CD4-positive, alpha-beta T cell (primary cell): ENCODE measurements at regions not wholly inside any gene's neighbourhood (a gene's known extent, or its start where the extent isn't known, plus 50 kb on each side); places are given as distances from the start of the nearest gene placed in this dataset.

Experiments used
- ATAC-seq: fragments of 200-7000 bp; cut with Tn5 transposase; one replicate; pipeline ENCODE4 v1.10.0; 2022; ENCODE audit warnings: mild to moderate bottlenecking; ENCODE audit not compliant: poor library complexity
- CTCF ChIA-PET: fragments of 350-600 bp; sonication (Branson Sonifier 250); formaldehyde crosslinking; loops from one replicate; lab custom pipeline; 2021; ENCODE audit warnings: antibody characterized with exemption, inconsistent platforms; lab: Charles Lee
- POLR2A ChIA-PET: fragments of 350-600 bp; sonication (Branson Sonifier 250); formaldehyde crosslinking; loops from one replicate; lab custom pipeline; 2021; ENCODE audit warnings: antibody characterized with exemption, inconsistent platforms; lab: Charles Lee
- DNase-seq, 14 experiments: peaks; one replicate each; pipeline ENCODE4 v3.0.0-alpha.2; 2013 to 2020; ENCODE audit warnings: mixed read lengths in 2 of 14
- H3K27ac ChIP-seq, 2 donors: one replicate each; pipeline versions ENCODE4 v1.5.1 to v1.7.0; 2013; ENCODE audit warnings: low read length in 2 of 2, low read depth in 1 of 2, mild to moderate bottlenecking in 1 of 2
- H3K27me3 ChIP-seq, 2 experiments: 1 replicate in 1 of 2; 2 replicates in 1 of 2; pipeline versions ENCODE4 v1.6.1 to v1.7.0; 2013; ENCODE audit warnings: low read length in 2 of 2, control low read depth in 1 of 2, mild to moderate bottlenecking in 1 of 2, moderate library complexity in 1 of 2; ENCODE audit not compliant: insufficient read depth in 2 of 2, control insufficient read depth in 1 of 2
- H3K36me3 ChIP-seq: one replicate; pipeline ENCODE4 v1.6.1; 2013; ENCODE audit warnings: low read length, control low read depth; ENCODE audit not compliant: insufficient read depth
- H3K4me1 ChIP-seq: one replicate; pipeline ENCODE4 v1.6.1; 2013; ENCODE audit warnings: low read length, control low read depth; ENCODE audit not compliant: insufficient read depth
- H3K4me3 ChIP-seq: one replicate; pipeline ENCODE4 v1.5.1; 2013; ENCODE audit warnings: mild to moderate bottlenecking, low read length, moderate library complexity
- H3K9me3 ChIP-seq, 2 experiments: 1 replicate in 1 of 2; 2 replicates in 1 of 2; pipeline versions ENCODE4 v1.6.1 to v1.7.0; 2013; ENCODE audit warnings: low read length in 2 of 2, mild to moderate bottlenecking in 2 of 2, control low read depth in 1 of 2, moderate library complexity in 1 of 2; ENCODE audit not compliant: control insufficient read depth in 1 of 2, insufficient read depth in 1 of 2
- H3K27ac Mint-ChIP-seq: one replicate; pipeline ENCODE4 v1.8.0; 2020; ENCODE audit warnings: mixed read lengths
- H3K27me3 Mint-ChIP-seq: one replicate; pipeline ENCODE4 v1.8.0; 2021; ENCODE audit warnings: mixed read lengths
- H3K36me3 Mint-ChIP-seq: one replicate; pipeline ENCODE4 v1.8.0; 2021; ENCODE audit warnings: low read depth, mixed read lengths
- H3K4me1 Mint-ChIP-seq: one replicate; pipeline ENCODE4 v1.8.0; 2021; ENCODE audit warnings: low read depth, mixed read lengths
- H3K4me3 Mint-ChIP-seq: one replicate; pipeline ENCODE4 v1.8.0; 2020; ENCODE audit warnings: mild to moderate bottlenecking, mixed read lengths
- H3K9me3 Mint-ChIP-seq: one replicate; pipeline ENCODE4 v1.8.0; 2020; ENCODE audit warnings: mixed read lengths
- intact Hi-C, 2 experiments: fragments of 100-400 bp; cut with DNase I in 1 of 2; cut with micrococcal nuclease in 1 of 2; formaldehyde crosslinking; loops; one replicate each; pipeline versions ENCODE4 v1.15.1 to v1.9.0; 2023 to 2025; cut with DNase I, micrococcal nuclease
- TF ChIP-seq, protein P1 (sequence below): fragments of 200-600 bp; IDR thresholded peaks from one replicate; pipeline ENCODE4 v1.8.0; 2022; ENCODE audit warnings: antibody characterized with exemption, mild to moderate bottlenecking

DNA sequence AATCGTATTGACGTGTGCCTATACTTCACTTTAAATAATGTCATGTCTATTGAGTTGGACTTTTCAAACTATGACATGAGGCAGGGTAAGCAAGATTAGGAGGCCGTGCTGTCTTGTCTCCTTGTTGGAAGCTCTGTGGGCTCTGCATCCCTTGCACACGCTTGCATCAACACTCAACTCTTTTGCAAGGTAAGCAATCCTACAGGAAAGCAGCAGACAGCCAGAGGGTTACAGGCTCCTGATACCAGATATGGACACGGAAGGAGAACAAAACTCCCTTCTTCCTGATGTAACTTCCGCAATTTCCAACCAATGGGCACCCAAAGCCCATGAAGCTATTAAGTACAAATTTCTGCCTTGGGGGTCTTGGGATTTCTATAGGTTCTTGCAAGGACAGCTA is 1520.7 kb upstream of the B3GALT2 start:
- Mint-ChIP-seq H3K4me1 (no peaks in the 10 kb centered on the region), H3K9me3 (no peaks in the 10 kb centered on the region), H3K27me3 (no peaks in the 10 kb centered on the region), H3K36me3 (no peaks in the 10 kb centered on the region), H3K27ac (no peak overlapping the region), H3K4me3 (no peak overlapping the region)
- H3K27ac ChIP-seq: no peak overlapping the region
- ATAC-seq: no peak
- POLR2A ChIA-PET: no interaction called here
- CTCF ChIA-PET: no interaction called here
- no peaks in the 10 kb centered on the region for H3K4me1 ChIP-seq
- H3K9me3 ChIP-seq: no peaks in the 10 kb centered on the region
- H3K4me3 ChIP-seq: no peak overlapping the region
- intact Hi-C loops: no loop called here
- no peak for DNase-seq
- H3K27me3 ChIP-seq: no peaks in the 10 kb centered on the region
- TF ChIP-seq, protein P1, sequence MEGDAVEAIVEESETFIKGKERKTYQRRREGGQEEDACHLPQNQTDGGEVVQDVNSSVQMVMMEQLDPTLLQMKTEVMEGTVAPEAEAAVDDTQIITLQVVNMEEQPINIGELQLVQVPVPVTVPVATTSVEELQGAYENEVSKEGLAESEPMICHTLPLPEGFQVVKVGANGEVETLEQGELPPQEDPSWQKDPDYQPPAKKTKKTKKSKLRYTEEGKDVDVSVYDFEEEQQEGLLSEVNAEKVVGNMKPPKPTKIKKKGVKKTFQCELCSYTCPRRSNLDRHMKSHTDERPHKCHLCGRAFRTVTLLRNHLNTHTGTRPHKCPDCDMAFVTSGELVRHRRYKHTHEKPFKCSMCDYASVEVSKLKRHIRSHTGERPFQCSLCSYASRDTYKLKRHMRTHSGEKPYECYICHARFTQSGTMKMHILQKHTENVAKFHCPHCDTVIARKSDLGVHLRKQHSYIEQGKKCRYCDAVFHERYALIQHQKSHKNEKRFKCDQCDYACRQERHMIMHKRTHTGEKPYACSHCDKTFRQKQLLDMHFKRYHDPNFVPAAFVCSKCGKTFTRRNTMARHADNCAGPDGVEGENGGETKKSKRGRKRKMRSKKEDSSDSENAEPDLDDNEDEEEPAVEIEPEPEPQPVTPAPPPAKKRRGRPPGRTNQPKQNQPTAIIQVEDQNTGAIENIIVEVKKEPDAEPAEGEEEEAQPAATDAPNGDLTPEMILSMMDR: no peak
- no peaks in the 10 kb centered on the region for H3K36me3 ChIP-seq

DNA sequence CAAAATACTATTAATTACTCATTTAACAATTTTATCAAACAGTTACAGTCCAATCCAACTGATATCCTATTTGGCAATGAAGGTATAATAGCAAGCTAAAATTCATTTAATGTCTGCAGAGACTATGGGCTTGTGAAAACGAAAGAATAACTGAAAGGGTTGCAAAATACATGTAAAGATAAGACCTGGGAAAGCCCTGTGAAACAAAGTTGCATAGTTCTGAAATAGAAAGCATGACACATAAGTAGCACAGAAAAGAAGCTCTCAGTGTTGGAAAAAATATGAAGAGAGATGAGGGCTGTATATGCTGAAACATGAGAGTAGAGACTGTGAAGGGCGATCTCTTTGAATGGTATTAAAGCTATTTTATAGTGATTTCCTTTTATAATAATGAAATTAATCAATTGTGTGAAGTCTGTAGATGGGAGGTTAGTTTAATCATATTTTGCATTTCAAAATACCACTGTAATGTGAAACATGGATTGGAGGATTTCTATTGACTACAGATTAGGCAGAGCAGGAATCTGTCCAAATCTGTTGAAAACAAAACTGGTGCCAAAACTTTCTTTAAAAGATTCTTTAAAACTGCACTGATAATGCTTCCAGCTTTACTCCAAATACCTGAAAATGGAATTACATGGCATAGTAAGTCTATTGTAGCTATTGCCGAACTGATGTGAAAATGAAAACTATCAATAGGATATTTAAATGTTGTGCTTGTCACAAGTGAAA is 1518.9 kb upstream of the B3GALT2 start:
- TF ChIP-seq, protein P1: no peak
- Mint-ChIP-seq H3K4me3 (no peak overlapping the region), H3K36me3 (no peaks in the 10 kb centered on the region), H3K27me3 (no peaks in the 10 kb centered on the region), H3K4me1 (no peaks in the 10 kb centered on the region), H3K9me3 (no peaks in the 10 kb centered on the region), H3K27ac (no peak overlapping the region)
- ChIA-PET CTCF (no interaction called here), POLR2A (no interaction called here)
- Histone ChIP-seq H3K9me3 (no peaks in the 10 kb centered on the region), H3K4me1 (no peaks in the 10 kb centered on the region), H3K36me3 (no peaks in the 10 kb centered on the region), H3K27me3 (no peaks in the 10 kb centered on the region), H3K4me3 (no peak overlapping the region), H3K27ac (no peak overlapping the region)
- no peak for DNase-seq
- no peak for ATAC-seq
- intact Hi-C loops: no loop called here

DNA sequence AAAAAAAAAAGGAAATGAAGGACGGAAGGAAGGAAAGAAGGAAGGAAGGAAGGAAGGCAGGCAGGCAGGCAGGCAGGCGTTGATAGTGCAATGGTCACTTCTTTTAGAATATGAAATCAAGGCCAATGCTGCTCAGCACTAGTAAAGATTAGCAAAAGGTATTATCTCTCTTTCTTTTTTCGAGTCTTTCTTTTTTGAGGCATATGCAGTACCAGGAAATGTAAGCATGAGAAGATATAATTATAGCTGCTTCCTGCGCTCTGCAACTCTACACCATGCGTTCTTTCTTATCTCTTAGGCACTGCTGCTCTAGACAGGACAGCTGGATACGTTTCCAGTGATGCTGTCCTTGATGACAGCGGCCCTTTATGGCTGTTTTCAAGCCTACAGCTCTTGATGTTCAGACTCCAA is 1512.5 kb upstream of the B3GALT2 start:
- POLR2A ChIA-PET: no interaction called here
- Mint-ChIP-seq H3K36me3 (no peaks in the 10 kb centered on the region), H3K4me3 (no peak overlapping the region), H3K4me1 (no peaks in the 10 kb centered on the region), H3K9me3 (no peaks in the 10 kb centered on the region), H3K27me3 (no peaks in the 10 kb centered on the region), H3K27ac (no peak overlapping the region)
- Histone ChIP-seq H3K4me1 (no peaks in the 10 kb centered on the region), H3K36me3 (no peaks in the 10 kb centered on the region), H3K27me3 (no peaks in the 10 kb centered on the region), H3K4me3 (no peak overlapping the region), H3K27ac (no peak overlapping the region), H3K9me3 (no peaks in the 10 kb centered on the region)
- intact Hi-C loops: no loop called here
- CTCF ChIA-PET: no interaction called here
- no peak for DNase-seq
- ATAC-seq: no peak
- TF ChIP-seq, protein P1: no peak
